ENCODE measurements at regions not wholly inside any gene's neighbourhood (a gene's known extent, or its start where the extent isn't known, plus 50 kb on each side); places are given as distances from the start of the nearest gene placed in this dataset.

GRCh38 chr2:2771721-2772411 lies 440.8 kb upstream of the MYT1L start:
- Histone ChIP-seq H4K20me1 (ENCODE audit: insufficient read depth, low read length) (no peaks in the 10 kb centered on the region), H4K5ac (ENCODE audit: low read depth, low read length) (no peak overlapping the region), H4K91ac (ENCODE audit: insufficient read depth, low read depth, low read length) (no peak overlapping the region), H2AK5ac (ENCODE audit: low read depth, low read length) (no peak overlapping the region), H3K36me3 (ENCODE audit: control insufficient read depth, insufficient read depth, low read length) (no peaks in the 10 kb centered on the region), H3K56ac (ENCODE audit: extremely low read depth, insufficient read depth, low read length) (no peak overlapping the region), H2BK15ac (ENCODE audit: low read depth, low read length) (no peak overlapping the region), H2BK20ac (ENCODE audit: low read depth, low read length) (no peak overlapping the region), H3K27me3 (ENCODE audit: control insufficient read depth, insufficient read depth, low read length) (no peaks in the 10 kb centered on the region), H3K79me1 (ENCODE audit: low read depth in 1 of 2, low read length in 2 of 2) (no peaks in the 10 kb centered on the region), H3K18ac (ENCODE audit: low read depth, low read length) (no peak overlapping the region), H4K8ac (ENCODE audit: low read depth in 2 of 2, low read length in 2 of 2) (no peak overlapping the region), H3K23ac (ENCODE audit: low read depth, low read length) (no peak overlapping the region), H3K9me3 (ENCODE audit: control insufficient read depth, insufficient read depth, low read length) (peaks cover 63% of the 10 kb centered on the region), H2AFZ (replicated peaks; ENCODE audit: low read length, poor library complexity) (no peak overlapping the region), H3K9ac (ENCODE audit: low read depth, low read length) (no peak overlapping the region), H3K27ac (ENCODE audit: insufficient read depth, low read length) (no peak overlapping the region), H3K4me3 (ENCODE audit: insufficient read depth, low read depth, low read length) (no peak overlapping the region), H3K4me1 (ENCODE audit: control insufficient read depth, insufficient read depth, low read length) (no peaks in the 10 kb centered on the region), H3K4me2 (ENCODE audit: low read depth, low read length) (no peak overlapping the region), H3K9me1 (ENCODE audit: insufficient read depth, low read length) (no peaks in the 10 kb centered on the region), H3K4ac (ENCODE audit: low read depth, low read length) (no peak overlapping the region), H2AK9ac (replicated peaks; ENCODE audit: low read depth, low read length, poor library complexity) (no peak overlapping the region), H3K14ac (replicated peaks; ENCODE audit: low read depth, low read length) (no peak overlapping the region), H2BK120ac (ENCODE audit: low read depth, low read length) (no peak overlapping the region), H2BK5ac (ENCODE audit: low read depth, low read length, poor library complexity, severe bottlenecking) (no peak overlapping the region)
- no TSS peak for BruUV-seq (replicated peaks)
- in situ Hi-C loops (cut with MboI; ENCODE audit: low sequenced_read_pairs) (no loop called here), dilution Hi-C loops (cut with HindIII; ENCODE audit: low sequenced_read_pairs, unreplicated experiment) (no loop called here), intact Hi-C loops (cut with micrococcal nuclease) (no loop called here)
- TF ChIP-seq RAD21 (IDR thresholded peaks at IDR 0.05; ENCODE audit: low read length) (no peak), SMC3 (IDR thresholded peaks at IDR 0.05; ENCODE audit: low read depth, low read length) (no peak), NFE2L2 (IDR thresholded peaks at IDR 0.05; ENCODE audit: low read depth, low read length) (no peak), ELK1 (IDR thresholded peaks at IDR 0.05; ENCODE audit: borderline replicate concordance, low read depth, low read length) (no peak), CHD1 (IDR thresholded peaks at IDR 0.05; ENCODE audit: low read depth, low read length) (no peak), MAZ (IDR thresholded peaks at IDR 0.05; ENCODE audit: borderline replicate concordance, low read depth, low read length) (no peak), POLR2A (IDR thresholded peaks at IDR 0.05; ENCODE audit: low read depth, low read length) (no peak), CEBPB (IDR thresholded peaks at IDR 0.05; ENCODE audit: low read depth, low read length) (no peak)
- no peak for ATAC-seq (ENCODE audit: low read depth)
- WGBS, 2 experiments (ENCODE audit: extremely low coverage in 2 of 2, insufficient read length in 1 of 2), result 21% methylated on average over 3 of the region's 18 CpGs; no CpG with 5 or more reads in 1 of the 2 experiments
- ChIA-PET POLR2A (ENCODE audit: unreplicated experiment) (no interaction called here), CTCF (no interaction called here)
- DNase-seq, result no peak
